Liver (tissue), 8 donors: ENCODE measurements at regions not wholly inside any gene's neighbourhood (a gene's known extent, or its start where the extent isn't known, plus 50 kb on each side); places are given as distances from the start of the nearest gene placed in this dataset.

Source experiments
- DNase-seq: peaks from one replicate; pipeline ENCODE4 v3.0.0-alpha.2; 2017; ENCODE audit warnings: low spot score
- H3K27ac ChIP-seq, 2 donors: one replicate each; pipeline ENCODE4 v1.7.0; 2013; ENCODE audit warnings: inconsistent platforms in 2 of 2, low read length in 2 of 2, control low read depth in 1 of 2, low read depth in 1 of 2, mild to moderate bottlenecking in 1 of 2
- H3K27me3 ChIP-seq, 4 donors: one replicate each; pipeline versions ENCODE4 v1.6.1 to v1.7.0; 2013; ENCODE audit warnings: low read length in 3 of 4, inconsistent platforms in 1 of 4, mild to moderate bottlenecking in 1 of 4, moderate library complexity in 1 of 4; ENCODE audit not compliant: control insufficient read depth in 4 of 4, insufficient read depth in 4 of 4
- H3K36me3 ChIP-seq, 4 donors: one replicate each; pipeline versions ENCODE4 v1.6.1 to v1.7.0; 2013; ENCODE audit warnings: low read length in 3 of 4, mild to moderate bottlenecking in 3 of 4, low read depth in 1 of 4, moderate library complexity in 1 of 4; ENCODE audit not compliant: control insufficient read depth in 4 of 4, insufficient read depth in 3 of 4
- H3K4me1 ChIP-seq, 4 donors: one replicate each; pipeline versions ENCODE4 v1.6.1 to v1.7.0; 2013; ENCODE audit warnings: low read length in 3 of 4, mild to moderate bottlenecking in 3 of 4, moderate library complexity in 1 of 4; ENCODE audit not compliant: control insufficient read depth in 4 of 4, insufficient read depth in 4 of 4
- H3K4me3 ChIP-seq, 3 donors: one replicate each; pipeline versions ENCODE4 v1.6.1 to v1.7.0; 2013; ENCODE audit warnings: low read length in 3 of 3, control low read depth in 1 of 3, low read depth in 1 of 3, mild to moderate bottlenecking in 1 of 3
- H3K9ac ChIP-seq, 2 donors: one replicate each; pipeline ENCODE4 v1.7.0; 2013; ENCODE audit warnings: low read length in 2 of 2, mild to moderate bottlenecking in 2 of 2, moderate library complexity in 2 of 2, control low read depth in 1 of 2, low read depth in 1 of 2
- H3K9me3 ChIP-seq, 4 donors: one replicate each; pipeline versions ENCODE4 v1.6.1 to v1.7.0; 2013; ENCODE audit warnings: low read length in 3 of 4; ENCODE audit not compliant: control insufficient read depth in 4 of 4
- FOXA1 ChIP-seq: IDR thresholded peaks from 2 replicates; pipeline ENCODE4 v1.6.1; 2016; ENCODE audit warnings: antibody characterized with exemption
- FOXA2 ChIP-seq: IDR thresholded peaks from 2 replicates; pipeline ENCODE4 v1.6.1; 2016; ENCODE audit warnings: antibody characterized with exemption
- HNF4A ChIP-seq, 2 donors: conservative IDR thresholded peaks; 2 replicates each; pipeline ENCODE4 v1.6.1; 2016; ENCODE audit warnings: antibody characterized with exemption in 2 of 2, mild to moderate bottlenecking in 2 of 2
- HNF4G ChIP-seq: IDR thresholded peaks from 2 replicates; pipeline ENCODE4 v1.6.1; 2016; ENCODE audit warnings: antibody characterized with exemption
- JUND ChIP-seq, 2 donors: IDR thresholded peaks; 2 replicates each; pipeline ENCODE4 v1.6.1; 2016; ENCODE audit warnings: antibody characterized with exemption in 2 of 2
- RXRA ChIP-seq, 2 donors: IDR thresholded peaks; 2 replicates each; pipeline ENCODE4 v1.6.1; 2017 to 2018; ENCODE audit warnings: antibody characterized with exemption in 2 of 2, mild to moderate bottlenecking in 1 of 2
- SP1 ChIP-seq: IDR thresholded peaks from 2 replicates; pipeline ENCODE4 v1.6.1; 2018; ENCODE audit warnings: antibody characterized with exemption, mild to moderate bottlenecking
- TAF1 ChIP-seq: conservative IDR thresholded peaks from 2 replicates; pipeline ENCODE4 v1.6.1; 2016; ENCODE audit warnings: antibody characterized with exemption, mild to moderate bottlenecking
- WGBS: extraction: QIAGEN DNeasy Blood & Tissue Kit; methylation state at CpG from one replicate; pipeline ENCODE4 v1.1.7; 2013; 5-methylcytosine and 5-hydroxymethylcytosine counted together
- TF ChIP-seq, protein P1 (sequence below): IDR thresholded peaks from 2 replicates; pipeline ENCODE4 v1.6.1; 2016; ENCODE audit warnings: antibody characterized with exemption, mild to moderate bottlenecking
- TF ChIP-seq, protein P2 (sequence below): IDR thresholded peaks from 2 replicates; pipeline ENCODE4 v1.6.1; 2016; ENCODE audit warnings: antibody characterized with exemption
- TF ChIP-seq, protein P3 (sequence below): IDR thresholded peaks from 2 replicates; pipeline ENCODE4 v1.6.1; 2016; ENCODE audit warnings: antibody characterized with exemption
- TF ChIP-seq, protein P4 (sequence below): fragments of 150-350 bp; IDR thresholded peaks from 2 replicates; pipeline ENCODE4 v1.5.1; 2017; ENCODE audit warnings: improper control_type of control experiment, low read depth, low read length; ENCODE audit not compliant: missing input control
- donor health status: healthy.
- donor health status: healthy.
- donor health status: healthy.
- donor health status: healthy.
- donor health status: healthy.

DNA sequence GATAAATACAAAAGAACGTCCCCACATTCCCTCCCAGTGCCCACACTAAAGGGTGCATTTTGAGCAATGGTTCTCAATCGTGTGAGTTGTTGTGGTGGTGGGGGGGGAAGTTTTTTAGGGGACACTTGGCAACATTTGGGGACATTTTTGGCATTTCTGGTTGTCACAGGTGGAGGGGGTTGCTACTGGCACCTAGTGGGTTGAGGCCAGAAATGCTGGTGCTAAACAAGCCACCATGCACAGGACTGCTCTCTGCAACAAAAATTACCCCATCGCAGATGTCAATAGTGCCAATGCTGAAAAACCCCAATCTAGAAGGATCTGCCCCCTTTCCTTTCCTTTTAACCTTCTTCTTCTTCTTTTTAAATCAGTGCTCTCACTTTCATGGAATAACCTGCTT lies 453.3 kb downstream of the TSHZ3 start:
- H3K27me3 ChIP-seq: no peaks in the 10 kb centered on the region
- DNase-seq: no peak
- no peak overlapping the region for H3K4me3 ChIP-seq
- no peaks in the 10 kb centered on the region for H3K4me1 ChIP-seq
- H3K36me3 ChIP-seq: no peaks in the 10 kb centered on the region
- H3K9me3 ChIP-seq: no peaks in the 10 kb centered on the region
- WGBS: 48% methylated on average over 3 of the region's 3 CpGs
- H3K27ac ChIP-seq: no peak overlapping the region
- no peak for TF ChIP-seq RXRA (IDR thresholded peaks at IDR 0.05)
- TF ChIP-seq, protein P1, sequence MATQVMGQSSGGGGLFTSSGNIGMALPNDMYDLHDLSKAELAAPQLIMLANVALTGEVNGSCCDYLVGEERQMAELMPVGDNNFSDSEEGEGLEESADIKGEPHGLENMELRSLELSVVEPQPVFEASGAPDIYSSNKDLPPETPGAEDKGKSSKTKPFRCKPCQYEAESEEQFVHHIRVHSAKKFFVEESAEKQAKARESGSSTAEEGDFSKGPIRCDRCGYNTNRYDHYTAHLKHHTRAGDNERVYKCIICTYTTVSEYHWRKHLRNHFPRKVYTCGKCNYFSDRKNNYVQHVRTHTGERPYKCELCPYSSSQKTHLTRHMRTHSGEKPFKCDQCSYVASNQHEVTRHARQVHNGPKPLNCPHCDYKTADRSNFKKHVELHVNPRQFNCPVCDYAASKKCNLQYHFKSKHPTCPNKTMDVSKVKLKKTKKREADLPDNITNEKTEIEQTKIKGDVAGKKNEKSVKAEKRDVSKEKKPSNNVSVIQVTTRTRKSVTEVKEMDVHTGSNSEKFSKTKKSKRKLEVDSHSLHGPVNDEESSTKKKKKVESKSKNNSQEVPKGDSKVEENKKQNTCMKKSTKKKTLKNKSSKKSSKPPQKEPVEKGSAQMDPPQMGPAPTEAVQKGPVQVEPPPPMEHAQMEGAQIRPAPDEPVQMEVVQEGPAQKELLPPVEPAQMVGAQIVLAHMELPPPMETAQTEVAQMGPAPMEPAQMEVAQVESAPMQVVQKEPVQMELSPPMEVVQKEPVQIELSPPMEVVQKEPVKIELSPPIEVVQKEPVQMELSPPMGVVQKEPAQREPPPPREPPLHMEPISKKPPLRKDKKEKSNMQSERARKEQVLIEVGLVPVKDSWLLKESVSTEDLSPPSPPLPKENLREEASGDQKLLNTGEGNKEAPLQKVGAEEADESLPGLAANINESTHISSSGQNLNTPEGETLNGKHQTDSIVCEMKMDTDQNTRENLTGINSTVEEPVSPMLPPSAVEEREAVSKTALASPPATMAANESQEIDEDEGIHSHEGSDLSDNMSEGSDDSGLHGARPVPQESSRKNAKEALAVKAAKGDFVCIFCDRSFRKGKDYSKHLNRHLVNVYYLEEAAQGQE: no peak
- TF ChIP-seq, protein P2, sequence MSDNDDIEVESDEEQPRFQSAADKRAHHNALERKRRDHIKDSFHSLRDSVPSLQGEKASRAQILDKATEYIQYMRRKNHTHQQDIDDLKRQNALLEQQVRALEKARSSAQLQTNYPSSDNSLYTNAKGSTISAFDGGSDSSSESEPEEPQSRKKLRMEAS: no peak
- TF ChIP-seq, protein P3, sequence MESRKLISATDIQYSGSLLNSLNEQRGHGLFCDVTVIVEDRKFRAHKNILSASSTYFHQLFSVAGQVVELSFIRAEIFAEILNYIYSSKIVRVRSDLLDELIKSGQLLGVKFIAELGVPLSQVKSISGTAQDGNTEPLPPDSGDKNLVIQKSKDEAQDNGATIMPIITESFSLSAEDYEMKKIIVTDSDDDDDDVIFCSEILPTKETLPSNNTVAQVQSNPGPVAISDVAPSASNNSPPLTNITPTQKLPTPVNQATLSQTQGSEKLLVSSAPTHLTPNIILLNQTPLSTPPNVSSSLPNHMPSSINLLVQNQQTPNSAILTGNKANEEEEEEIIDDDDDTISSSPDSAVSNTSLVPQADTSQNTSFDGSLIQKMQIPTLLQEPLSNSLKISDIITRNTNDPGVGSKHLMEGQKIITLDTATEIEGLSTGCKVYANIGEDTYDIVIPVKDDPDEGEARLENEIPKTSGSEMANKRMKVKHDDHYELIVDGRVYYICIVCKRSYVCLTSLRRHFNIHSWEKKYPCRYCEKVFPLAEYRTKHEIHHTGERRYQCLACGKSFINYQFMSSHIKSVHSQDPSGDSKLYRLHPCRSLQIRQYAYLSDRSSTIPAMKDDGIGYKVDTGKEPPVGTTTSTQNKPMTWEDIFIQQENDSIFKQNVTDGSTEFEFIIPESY: no peak
- no peak overlapping the region for H3K9ac ChIP-seq

DNA sequence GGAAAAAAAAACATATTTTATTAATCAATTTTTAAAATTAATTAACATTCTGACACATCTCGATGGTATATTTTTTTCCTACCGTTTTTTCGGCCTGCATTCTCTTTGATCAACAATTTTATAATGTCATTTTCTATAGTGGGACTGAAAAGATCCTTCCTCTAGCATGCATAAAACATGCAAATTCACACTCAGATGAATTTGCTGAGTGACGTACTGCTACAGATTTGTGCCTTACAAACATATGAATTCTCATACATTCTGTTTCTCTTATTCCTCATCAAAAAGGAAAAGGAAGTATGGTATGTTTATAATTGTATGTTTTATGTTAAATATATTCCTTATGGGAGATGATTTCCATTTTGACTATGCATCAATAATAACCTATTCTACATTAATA lies 458.2 kb downstream of the TSHZ3 start:
- WGBS: 81% methylated on average over 4 of the region's 4 CpGs
- Histone ChIP-seq H3K4me3 (no peak overlapping the region), H3K36me3 (no peaks in the 10 kb centered on the region), H3K9ac (no peak overlapping the region), H3K27me3 (no peaks in the 10 kb centered on the region), H3K27ac (no peak overlapping the region), H3K4me1 (no peaks in the 10 kb centered on the region), H3K9me3 (no peaks in the 10 kb centered on the region)
- no peak for DNase-seq
- TF ChIP-seq JUND (IDR thresholded peaks at IDR 0.05) (no peak), SP1 (no peak), FOXA1 (no peak), RXRA (IDR thresholded peaks at IDR 0.05) (no peak)
- TF ChIP-seq, protein P2: no peak

DNA sequence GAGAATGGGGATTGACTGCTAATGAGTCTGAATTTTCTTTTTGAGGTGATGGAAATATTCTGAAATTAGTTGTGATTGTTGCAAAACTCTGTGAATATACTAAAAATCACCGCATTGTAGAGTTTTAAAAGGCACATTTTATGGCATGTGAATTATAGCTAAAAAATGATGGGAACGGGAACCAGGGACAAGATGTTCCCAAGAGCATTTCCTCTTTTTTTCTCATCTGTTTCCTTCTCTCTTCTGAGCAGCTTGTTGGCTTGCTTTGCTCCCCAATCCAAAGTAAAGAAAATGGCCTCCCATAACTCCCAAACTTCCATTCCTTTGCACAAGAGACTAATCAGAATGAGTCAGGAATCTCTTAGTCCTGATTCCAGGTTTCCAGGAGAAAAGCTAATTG lies 459.2 kb downstream of the TSHZ3 start:
- Histone ChIP-seq H3K27me3 (peaks cover 0 to 2% (median 0%) of the 10 kb centered on the region in 4 donors), H3K4me3 (no peak overlapping the region), H3K27ac (no peak overlapping the region), H3K4me1 (no peaks in the 10 kb centered on the region), H3K9ac (no peak overlapping the region), H3K36me3 (no peaks in the 10 kb centered on the region), H3K9me3 (no peaks in the 10 kb centered on the region)
- DNase-seq: no peak
- 72% methylated on average over 2 of the region's 2 CpGs for WGBS
- no peak for TF ChIP-seq HNF4G
- TF ChIP-seq FOXA2: no peak
- TF ChIP-seq SP1: no peak
- TF ChIP-seq, protein P2: no peak
- TF ChIP-seq, protein P3: no peak
- TF ChIP-seq TAF1: no peak
- TF ChIP-seq, protein P1: no peak
- no peak for TF ChIP-seq JUND (IDR thresholded peaks at IDR 0.05)
- no peak for TF ChIP-seq RXRA (IDR thresholded peaks at IDR 0.05)
- TF ChIP-seq, protein P4, sequence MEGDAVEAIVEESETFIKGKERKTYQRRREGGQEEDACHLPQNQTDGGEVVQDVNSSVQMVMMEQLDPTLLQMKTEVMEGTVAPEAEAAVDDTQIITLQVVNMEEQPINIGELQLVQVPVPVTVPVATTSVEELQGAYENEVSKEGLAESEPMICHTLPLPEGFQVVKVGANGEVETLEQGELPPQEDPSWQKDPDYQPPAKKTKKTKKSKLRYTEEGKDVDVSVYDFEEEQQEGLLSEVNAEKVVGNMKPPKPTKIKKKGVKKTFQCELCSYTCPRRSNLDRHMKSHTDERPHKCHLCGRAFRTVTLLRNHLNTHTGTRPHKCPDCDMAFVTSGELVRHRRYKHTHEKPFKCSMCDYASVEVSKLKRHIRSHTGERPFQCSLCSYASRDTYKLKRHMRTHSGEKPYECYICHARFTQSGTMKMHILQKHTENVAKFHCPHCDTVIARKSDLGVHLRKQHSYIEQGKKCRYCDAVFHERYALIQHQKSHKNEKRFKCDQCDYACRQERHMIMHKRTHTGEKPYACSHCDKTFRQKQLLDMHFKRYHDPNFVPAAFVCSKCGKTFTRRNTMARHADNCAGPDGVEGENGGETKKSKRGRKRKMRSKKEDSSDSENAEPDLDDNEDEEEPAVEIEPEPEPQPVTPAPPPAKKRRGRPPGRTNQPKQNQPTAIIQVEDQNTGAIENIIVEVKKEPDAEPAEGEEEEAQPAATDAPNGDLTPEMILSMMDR: no peak
- no peak for TF ChIP-seq HNF4A (conservative IDR thresholded peaks at IDR 0.05)
